Omental fat pad (tissue), 3 donors: ENCODE measurements at regions not wholly inside any gene's neighbourhood (a gene's known extent, or its start where the extent isn't known, plus 50 kb on each side); places are given as distances from the start of the nearest gene placed in this dataset.
"Not testable (repeated sequence)": the region's sequence is repeated elsewhere in the genome, so short reads cannot be mapped to it uniquely, and the experiment has no call there.

Experiments used
- ATAC-seq: fragments of 150-250 bp; one replicate; pipeline ENCODE4 v1.9.1; 2016; ENCODE audit warnings: mild to moderate bottlenecking, moderate library complexity; ENCODE audit not compliant: low FRiP score
- DNase-seq: peaks from one replicate; pipeline ENCODE4 v3.0.0-alpha.2; 2019; ENCODE audit warnings: low spot score
- TF ChIP-seq, protein P1 (sequence below), 3 donors: fragments of 450-650 bp; IDR thresholded peaks; one replicate each; pipeline ENCODE4 v1.5.1; 2016 to 2017; ENCODE audit warnings: antibody characterized with exemption in 3 of 3, mild to moderate bottlenecking in 3 of 3, moderate library complexity in 2 of 3

DNA sequence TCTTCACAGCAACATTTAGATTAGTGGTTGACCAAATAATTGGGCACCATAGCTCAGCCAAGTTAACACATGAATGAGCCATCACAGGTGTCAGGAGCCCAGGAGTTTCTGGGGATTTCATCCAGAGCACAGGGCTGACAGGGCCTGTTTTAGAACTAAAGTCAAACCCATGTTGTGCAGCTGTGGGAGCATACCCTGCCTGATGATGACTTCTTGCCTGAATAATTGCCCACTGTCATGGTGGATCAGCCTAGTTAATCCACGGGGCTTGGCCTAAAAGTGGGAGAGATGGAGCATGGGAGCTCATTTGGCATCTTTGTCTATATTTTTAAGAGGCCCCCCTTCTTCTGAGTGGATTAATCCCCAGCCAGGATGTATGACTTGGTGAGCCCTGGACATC is 105.6 kb upstream of the GDNF start:
- DNase-seq = no peak
- ATAC-seq = no peak
- TF ChIP-seq, protein P1, sequence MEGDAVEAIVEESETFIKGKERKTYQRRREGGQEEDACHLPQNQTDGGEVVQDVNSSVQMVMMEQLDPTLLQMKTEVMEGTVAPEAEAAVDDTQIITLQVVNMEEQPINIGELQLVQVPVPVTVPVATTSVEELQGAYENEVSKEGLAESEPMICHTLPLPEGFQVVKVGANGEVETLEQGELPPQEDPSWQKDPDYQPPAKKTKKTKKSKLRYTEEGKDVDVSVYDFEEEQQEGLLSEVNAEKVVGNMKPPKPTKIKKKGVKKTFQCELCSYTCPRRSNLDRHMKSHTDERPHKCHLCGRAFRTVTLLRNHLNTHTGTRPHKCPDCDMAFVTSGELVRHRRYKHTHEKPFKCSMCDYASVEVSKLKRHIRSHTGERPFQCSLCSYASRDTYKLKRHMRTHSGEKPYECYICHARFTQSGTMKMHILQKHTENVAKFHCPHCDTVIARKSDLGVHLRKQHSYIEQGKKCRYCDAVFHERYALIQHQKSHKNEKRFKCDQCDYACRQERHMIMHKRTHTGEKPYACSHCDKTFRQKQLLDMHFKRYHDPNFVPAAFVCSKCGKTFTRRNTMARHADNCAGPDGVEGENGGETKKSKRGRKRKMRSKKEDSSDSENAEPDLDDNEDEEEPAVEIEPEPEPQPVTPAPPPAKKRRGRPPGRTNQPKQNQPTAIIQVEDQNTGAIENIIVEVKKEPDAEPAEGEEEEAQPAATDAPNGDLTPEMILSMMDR (IDR thresholded peaks at IDR 0.05) = no peak

DNA sequence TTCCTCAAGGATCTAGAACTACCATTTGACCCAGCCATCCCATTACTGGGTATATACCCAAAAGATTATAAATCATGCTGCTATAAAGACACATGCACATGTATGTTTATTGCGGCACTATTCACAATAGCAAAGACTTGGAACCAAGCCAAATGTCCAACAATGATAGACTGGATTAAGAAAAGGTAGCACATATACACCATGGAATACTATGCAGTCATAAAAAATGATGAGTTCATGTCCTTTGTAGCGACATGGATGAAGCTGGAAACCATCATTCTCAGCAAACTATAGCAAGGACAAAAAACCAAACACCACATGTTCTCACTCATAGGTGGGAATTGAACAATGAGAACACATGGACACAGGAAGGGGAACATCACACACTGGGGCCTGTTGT is 103.3 kb upstream of the GDNF start:
- not testable (repeated sequence) for ATAC-seq, DNase-seq

DNA sequence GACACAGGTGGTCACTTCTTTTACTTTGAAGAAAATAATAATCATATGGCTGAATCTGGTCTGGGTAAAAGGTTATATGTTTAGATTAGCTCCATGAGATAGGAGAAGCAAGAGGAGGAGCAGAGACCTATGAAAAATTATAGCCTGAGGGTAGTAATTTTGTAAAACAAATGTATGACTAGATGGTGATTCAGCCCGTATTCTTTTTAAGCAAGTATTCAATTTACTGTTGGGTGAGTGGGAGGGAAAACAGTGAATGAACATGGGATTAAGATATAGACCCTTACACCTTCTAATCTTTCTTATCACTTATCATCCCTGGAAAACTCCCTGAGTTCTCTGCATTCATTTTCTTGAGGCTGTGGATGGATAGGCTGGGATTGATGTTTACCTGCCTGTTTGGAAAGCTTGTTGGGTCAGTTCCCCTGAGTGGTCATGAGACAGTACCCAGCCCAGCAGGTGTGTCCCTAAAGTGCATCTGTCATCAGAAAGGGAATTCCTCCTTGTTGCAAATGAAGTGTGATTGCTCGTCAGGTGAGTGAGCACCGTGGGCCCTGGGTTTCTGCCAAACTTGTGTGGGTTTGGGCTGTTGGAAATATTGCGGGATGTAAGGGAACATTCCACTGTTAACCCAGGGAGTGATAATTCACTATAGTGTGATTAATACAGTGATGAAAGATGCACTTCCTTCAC is 101.2 kb upstream of the GDNF start:
- TF ChIP-seq, protein P1 (IDR thresholded peaks at IDR 0.05) = no peak
- no peak for DNase-seq
- ATAC-seq = no peak

DNA sequence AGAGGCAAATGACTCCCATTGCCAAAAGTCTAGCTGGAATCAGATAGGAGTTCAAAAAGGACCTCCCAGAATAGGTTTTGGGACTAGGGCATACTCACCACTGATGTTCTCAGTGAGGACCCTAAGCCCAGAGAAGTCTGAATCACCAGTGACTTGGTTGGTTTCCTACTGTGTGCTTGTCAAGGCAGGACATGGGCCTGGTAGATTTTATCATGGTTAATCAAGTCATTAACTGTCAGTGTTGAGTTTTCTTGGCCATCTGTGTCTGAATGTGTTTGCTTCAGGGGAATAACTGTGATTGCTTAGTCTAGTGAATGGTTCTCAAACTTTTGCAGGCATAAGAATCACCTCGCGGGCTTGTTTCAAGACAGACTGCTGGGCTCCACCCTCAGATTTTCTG is 99.0 kb upstream of the GDNF start:
- TF ChIP-seq, protein P1 (IDR thresholded peaks at IDR 0.05) = no peak

DNA sequence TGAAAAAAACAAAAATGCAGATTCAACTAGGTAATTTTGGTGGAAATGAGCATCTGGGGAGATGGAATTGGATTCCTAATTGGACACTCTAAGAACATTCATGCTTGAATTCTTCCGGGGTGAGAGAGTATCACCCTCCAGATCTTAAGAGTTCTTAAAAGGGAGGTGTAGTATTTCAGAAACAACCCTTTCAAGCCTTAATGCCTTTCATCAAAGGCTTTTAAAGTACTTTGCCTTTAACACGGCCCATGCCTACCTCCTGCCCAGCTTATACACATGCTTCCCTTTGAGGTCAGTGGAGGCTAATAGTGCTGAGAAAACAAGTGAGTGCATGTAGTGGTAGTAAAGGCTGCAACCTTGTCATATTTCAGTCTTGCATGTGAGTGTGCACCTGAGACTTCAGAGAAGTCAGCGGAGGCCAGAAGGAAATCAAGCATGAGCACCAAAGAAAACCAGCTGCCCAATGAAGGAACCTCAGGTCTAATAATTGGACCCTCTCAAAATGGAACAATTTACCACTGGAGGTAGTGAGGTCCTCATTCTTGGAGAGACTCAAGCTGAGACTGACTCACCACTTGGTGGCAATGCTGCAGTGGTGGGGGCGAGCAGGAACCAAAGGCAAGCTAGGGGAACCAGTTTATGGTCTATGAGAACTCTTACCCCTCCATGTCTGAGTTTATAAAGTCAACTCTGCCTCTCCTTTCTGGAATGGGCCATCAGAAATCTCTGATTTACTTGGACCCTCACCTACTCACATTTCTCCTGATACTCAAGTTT is 98.4 kb upstream of the GDNF start:
- no peak for DNase-seq
- no peak for ATAC-seq
- TF ChIP-seq, protein P1 (IDR thresholded peaks at IDR 0.05) = no peak

More for the DNA sequence above, 99.0 kb upstream of the GDNF start:
- ATAC-seq (no peak), DNase-seq (no peak)

DNA sequence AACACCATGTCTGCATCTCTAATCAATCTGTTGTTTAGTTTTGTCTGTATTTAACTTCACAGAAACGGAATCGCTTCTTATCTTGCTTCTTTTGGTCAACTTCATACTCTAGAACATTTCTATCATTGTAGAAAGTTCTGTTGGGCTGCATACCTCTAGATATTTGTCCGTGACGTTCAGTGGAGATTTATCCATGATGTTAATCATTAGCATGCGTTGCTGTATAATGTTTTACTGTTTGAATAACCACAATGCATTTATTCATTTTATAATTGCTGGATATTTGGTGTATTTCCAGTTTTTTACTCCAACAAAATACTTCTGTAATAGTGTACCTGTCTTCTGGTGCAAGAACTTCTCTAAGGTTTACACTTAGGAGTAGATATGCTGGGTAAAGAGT is 96.2 kb upstream of the GDNF start:
- DNase-seq (no peak), ATAC-seq (no peak)
- TF ChIP-seq, protein P1 (IDR thresholded peaks at IDR 0.05) = no peak

DNA sequence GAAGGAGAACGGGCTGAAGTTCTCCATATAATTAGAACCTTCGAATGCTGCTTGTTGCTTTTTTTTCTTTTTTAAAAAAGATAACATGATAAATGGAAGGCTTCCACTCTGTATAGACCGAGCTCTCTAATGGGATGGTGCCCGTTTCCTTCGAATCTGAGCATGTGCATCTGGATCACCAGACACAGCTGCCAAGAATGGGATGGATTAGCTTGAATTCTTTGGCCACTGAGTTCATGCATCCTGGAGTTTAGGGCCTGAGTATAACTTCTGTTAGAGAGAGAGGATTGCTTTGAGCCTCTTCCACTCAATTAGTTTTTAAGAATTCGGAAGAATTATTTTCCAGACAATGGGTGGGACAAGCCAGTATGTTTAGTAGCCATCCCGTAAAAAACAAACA is 93.7 kb upstream of the GDNF start:
- no peak for DNase-seq
- TF ChIP-seq, protein P1 (IDR thresholded peaks at IDR 0.05) = no peak
- ATAC-seq = no peak
